ENCODE measurements at regions not wholly inside any gene's neighbourhood (a gene's known extent, or its start where the extent isn't known, plus 50 kb on each side); places are given as distances from the start of the nearest gene placed in this dataset.

DNA sequence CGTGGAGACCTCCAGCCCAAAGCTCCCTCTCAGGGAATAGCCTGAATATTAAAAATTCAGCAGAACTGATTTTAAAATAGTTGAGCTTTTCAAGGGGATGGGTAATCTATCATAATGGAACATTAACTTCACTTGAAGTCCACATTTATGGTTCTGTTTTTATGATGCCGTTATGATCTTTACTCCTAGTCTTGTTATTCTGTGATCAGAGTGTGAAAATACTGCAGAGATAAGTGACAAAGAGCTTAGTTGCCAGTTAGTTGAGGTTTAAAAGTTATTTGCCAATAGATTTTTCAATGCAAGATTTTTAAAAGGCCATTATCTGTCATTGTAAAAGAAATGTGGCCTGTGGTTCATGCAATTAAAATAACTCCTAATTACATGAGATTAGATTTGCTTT lies 189.9 kb upstream of the RGMB start:
- no peak overlapping the region for H3K4me3 Mint-ChIP-seq
- Histone ChIP-seq H3K9me3 (replicated peaks in 1 of 2; ENCODE audit: control insufficient read depth in 1 of 2, insufficient read depth in 1 of 2, low read length in 2 of 2) (no peaks in the 10 kb centered on the region), H2AFZ (ENCODE audit: insufficient read depth, low read depth, low read length, poor library complexity, severe bottlenecking) (no peak overlapping the region), H3K9ac (ENCODE audit: insufficient read depth, low read length, poor library complexity, severe bottlenecking) (no peak overlapping the region), H3K27ac (ENCODE audit: low read depth in 1 of 2, low read length in 2 of 2) (no peak overlapping the region), H3K4me2 (replicated peaks; ENCODE audit: extremely low read depth, low read length, poor library complexity, severe bottlenecking) (no peak overlapping the region), H3K4me3 (replicated peaks in 1 of 3; ENCODE audit: low read depth in 2 of 3, low read length in 3 of 3) (no peak overlapping the region), H4K20me1 (ENCODE audit: insufficient read depth, low read length) (no peaks in the 10 kb centered on the region), H3K79me2 (ENCODE audit: insufficient read depth, low read length) (no peaks in the 10 kb centered on the region), H3K36me3 (replicated peaks in 1 of 2; ENCODE audit: control insufficient read depth in 1 of 2, insufficient read depth in 2 of 2, low read length in 2 of 2) (no peaks in the 10 kb centered on the region), H3K4me1 (ENCODE audit: control insufficient read depth in 1 of 2, insufficient read depth in 2 of 2, low read length in 2 of 2) (no peaks in the 10 kb centered on the region), H3K27me3 (ENCODE audit: control insufficient read depth in 2 of 2, insufficient read depth in 2 of 2, low read length in 2 of 2) (no peaks in the 10 kb centered on the region)
- WGBS (ENCODE audit: insufficient coverage), result no CpG with 5 or more reads among the region's 2 CpGs
- no peak for DNase-seq
- peaks cover 0 to 3% (median 0%) of the 10 kb centered on the region in 7 donors for H3K9me3 Mint-ChIP-seq
- H3K4me1 Mint-ChIP-seq, result no peaks in the 10 kb centered on the region
- H3K27ac Mint-ChIP-seq, result no peak overlapping the region
- intact Hi-C loops (cut with micrococcal nuclease), result no loop called here
- peaks cover 0 to 1% (median 0%) of the 10 kb centered on the region in 3 donors for H3K27me3 Mint-ChIP-seq (ENCODE audit: low read depth in 3 of 3)
- no peaks in the 10 kb centered on the region for H3K36me3 Mint-ChIP-seq
- TF ChIP-seq, protein P1, sequence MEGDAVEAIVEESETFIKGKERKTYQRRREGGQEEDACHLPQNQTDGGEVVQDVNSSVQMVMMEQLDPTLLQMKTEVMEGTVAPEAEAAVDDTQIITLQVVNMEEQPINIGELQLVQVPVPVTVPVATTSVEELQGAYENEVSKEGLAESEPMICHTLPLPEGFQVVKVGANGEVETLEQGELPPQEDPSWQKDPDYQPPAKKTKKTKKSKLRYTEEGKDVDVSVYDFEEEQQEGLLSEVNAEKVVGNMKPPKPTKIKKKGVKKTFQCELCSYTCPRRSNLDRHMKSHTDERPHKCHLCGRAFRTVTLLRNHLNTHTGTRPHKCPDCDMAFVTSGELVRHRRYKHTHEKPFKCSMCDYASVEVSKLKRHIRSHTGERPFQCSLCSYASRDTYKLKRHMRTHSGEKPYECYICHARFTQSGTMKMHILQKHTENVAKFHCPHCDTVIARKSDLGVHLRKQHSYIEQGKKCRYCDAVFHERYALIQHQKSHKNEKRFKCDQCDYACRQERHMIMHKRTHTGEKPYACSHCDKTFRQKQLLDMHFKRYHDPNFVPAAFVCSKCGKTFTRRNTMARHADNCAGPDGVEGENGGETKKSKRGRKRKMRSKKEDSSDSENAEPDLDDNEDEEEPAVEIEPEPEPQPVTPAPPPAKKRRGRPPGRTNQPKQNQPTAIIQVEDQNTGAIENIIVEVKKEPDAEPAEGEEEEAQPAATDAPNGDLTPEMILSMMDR (IDR thresholded peaks at IDR 0.05), result no peak

GRCh38 chr5:98585661-98586310 lies 187.7 kb upstream of the RGMB start:
- intact Hi-C loops (cut with micrococcal nuclease), result no loop called here
- Mint-ChIP-seq H3K27ac (no peak overlapping the region), H3K9me3 (peaks cover 0 to 6% (median 3%) of the 10 kb centered on the region in 7 donors), H3K4me3 (no peak overlapping the region), H3K36me3 (no peaks in the 10 kb centered on the region), H3K27me3 (ENCODE audit: low read depth in 3 of 3) (peaks cover 0 to 1% (median 0%) of the 10 kb centered on the region in 3 donors), H3K4me1 (no peaks in the 10 kb centered on the region)
- WGBS (ENCODE audit: insufficient coverage), result 80% methylated on average over 1 of the region's 3 CpGs
- Histone ChIP-seq H3K4me3 (replicated peaks in 1 of 3; ENCODE audit: low read depth in 2 of 3, low read length in 3 of 3) (no peak overlapping the region), H2AFZ (ENCODE audit: insufficient read depth, low read depth, low read length, poor library complexity, severe bottlenecking) (no peak overlapping the region), H3K79me2 (ENCODE audit: insufficient read depth, low read length) (no peaks in the 10 kb centered on the region), H3K4me2 (replicated peaks; ENCODE audit: extremely low read depth, low read length, poor library complexity, severe bottlenecking) (no peak overlapping the region), H3K27me3 (ENCODE audit: control insufficient read depth in 2 of 2, insufficient read depth in 2 of 2, low read length in 2 of 2) (no peaks in the 10 kb centered on the region), H3K36me3 (replicated peaks in 1 of 2; ENCODE audit: control insufficient read depth in 1 of 2, insufficient read depth in 2 of 2, low read length in 2 of 2) (no peaks in the 10 kb centered on the region), H3K9ac (ENCODE audit: insufficient read depth, low read length, poor library complexity, severe bottlenecking) (no peak overlapping the region), H3K4me1 (ENCODE audit: control insufficient read depth in 1 of 2, insufficient read depth in 2 of 2, low read length in 2 of 2) (no peaks in the 10 kb centered on the region), H3K27ac (ENCODE audit: low read depth in 1 of 2, low read length in 2 of 2) (no peak overlapping the region), H4K20me1 (ENCODE audit: insufficient read depth, low read length) (no peaks in the 10 kb centered on the region), H3K9me3 (replicated peaks in 1 of 2; ENCODE audit: control insufficient read depth in 1 of 2, insufficient read depth in 1 of 2, low read length in 2 of 2) (peaks cover 0 to 3% of the 10 kb centered on the region in 2 donors)
- TF ChIP-seq, protein P1 (IDR thresholded peaks at IDR 0.05), result no peak
- no peak for DNase-seq
